K562 (cell line): ENCODE measurements at regions not wholly inside any gene's neighbourhood (a gene's known extent, or its start where the extent isn't known, plus 50 kb on each side); places are given as distances from the start of the nearest gene placed in this dataset.

Source experiments
- ATAC-seq: fragments of 200-7000 bp; cut with Tn5 transposase; 3 replicates; pipeline ENCODE4 v1.9.1; 2020; ENCODE audit warnings: moderate library complexity
- BruUV-seq: library from RNA; stranded (reverse); fragments of 400-500 nt; replicated peaks from 2 replicates; lab custom pipeline; 2021; lab: Mats Ljungman, UMichigan
- CTCF ChIA-PET: fragments of 300-600 bp; formaldehyde crosslinking; extraction: SDS; loops from one replicate; lab custom pipeline; 2021; ENCODE audit warnings: low intra/inter-chr PET ratio; lab: Yijun Ruan, JAX
- POLR2A ChIA-PET: fragments of 300-600, 350-650 bp; sonication (Branson Sonifier 250); formaldehyde crosslinking; extraction: SDS; loops from one replicate; lab custom pipeline; 2021; ENCODE audit warnings: antibody characterized with exemption, inconsistent platforms; lab: Yijun Ruan, JAX
- DNase-seq, 4 experiments: peaks; one replicate each; pipeline versions ENCODE4 v3.0.0 to v3.0.0-alpha.2; 2011 to 2018; ENCODE audit warnings: low spot score in 3 of 4, mixed read lengths in 3 of 4; ENCODE audit errors: extremely low read depth in 1 of 4
- FAIRE-seq: peaks from 2 replicates; lab custom pipeline; 2011; peaks lifted over from hg19 to GRCh38; lab: Jason Lieb, UNC
- H2AFZ ChIP-seq: 2 replicates; pipeline ENCODE4 v1.6.0; 2011; ENCODE audit warnings: low read depth, low read length, control low read depth, inconsistent platforms
- H3K27ac ChIP-seq: fragments of 200-600 bp; 3 replicates; pipeline ENCODE4 v1.8.0; 2011; ENCODE audit warnings: low read depth, mild to moderate bottlenecking, control low read depth, inconsistent platforms, low read length, moderate library complexity, mixed read lengths; ENCODE audit errors: extremely low read depth
- H3K27me3 ChIP-seq, 2 experiments: fragments of 300-600 bp in 1 of 2; 2 replicates in 1 of 2; 3 replicates in 1 of 2; pipeline versions ENCODE4 v1.6.0 to v1.8.0; 2011; ENCODE audit warnings: inconsistent platforms in 2 of 2, low read length in 2 of 2, mild to moderate bottlenecking in 1 of 2, mixed read lengths in 1 of 2, moderate library complexity in 1 of 2; ENCODE audit not compliant: control insufficient read depth in 2 of 2, insufficient read depth in 2 of 2
- H3K36me3 ChIP-seq: fragments of 300-600 bp; 3 replicates; pipeline ENCODE4 v1.8.0; 2011; ENCODE audit warnings: mild to moderate bottlenecking, low read length, inconsistent platforms; ENCODE audit not compliant: control insufficient read depth, insufficient read depth
- H3K4me1 ChIP-seq, 2 experiments: fragments of 200-600 bp in 1 of 2; replicated peaks in 1 of 2; 2 replicates in 1 of 2; 3 replicates in 1 of 2; pipeline versions ENCODE4 v1.5.1 to v1.8.0; 2011; ENCODE audit warnings: inconsistent platforms in 2 of 2, low read length in 2 of 2, mild to moderate bottlenecking in 1 of 2, mixed read lengths in 1 of 2, moderate library complexity in 1 of 2; ENCODE audit not compliant: control insufficient read depth in 2 of 2, insufficient read depth in 2 of 2
- H3K4me2 ChIP-seq: 2 replicates; pipeline ENCODE4 v1.6.1; 2011; ENCODE audit warnings: low read length, control low read depth, inconsistent platforms, mixed read lengths; ENCODE audit not compliant: insufficient read depth
- H3K4me3 ChIP-seq: fragments of 200-600 bp; sonication (generic), shearing (Covaris generic); 2 replicates; pipeline ENCODE4 v1.5.1; 2016; ENCODE audit warnings: control low read depth, inconsistent platforms
- H3K79me2 ChIP-seq: fragments of 200-600 bp; 3 replicates; pipeline ENCODE4 v1.8.0; 2011; ENCODE audit warnings: low read length, inconsistent platforms; ENCODE audit not compliant: control insufficient read depth, insufficient read depth
- H3K9ac ChIP-seq, 2 experiments: 2 replicates each; pipeline versions ENCODE4 v1.6.0 to v1.6.1; 2011; ENCODE audit warnings: low read depth in 2 of 2, low read length in 2 of 2, control low read depth in 1 of 2, inconsistent platforms in 1 of 2, mild to moderate bottlenecking in 1 of 2, mixed read lengths in 1 of 2; ENCODE audit not compliant: insufficient read depth in 1 of 2
- H3K9me1 ChIP-seq: one replicate; pipeline ENCODE4 v1.6.0; 2011; ENCODE audit warnings: inconsistent platforms, mild to moderate bottlenecking, low read length, moderate library complexity; ENCODE audit not compliant: control insufficient read depth, insufficient read depth
- H3K9me3 ChIP-seq: replicated peaks from 2 replicates; pipeline ENCODE4 v1.5.1; 2011; ENCODE audit warnings: low read depth, low read length, inconsistent platforms; ENCODE audit not compliant: control insufficient read depth, insufficient read depth
- H4K20me1 ChIP-seq: replicated peaks from 2 replicates; pipeline ENCODE4 v1.6.1; 2011; ENCODE audit warnings: low read length, inconsistent platforms, mixed read lengths; ENCODE audit not compliant: control insufficient read depth, insufficient read depth
- CBFA2T2 ChIP-seq: fragments of 450-650 bp; conservative IDR thresholded peaks from 2 replicates; pipeline ENCODE4 v1.6.1; 2017; ENCODE audit warnings: mild to moderate bottlenecking
- CHD1 ChIP-seq: fragments of 200-600 bp; sonication (generic); IDR thresholded peaks from one replicate; pipeline ENCODE4 v1.6.1; 2012; ENCODE audit warnings: mild to moderate bottlenecking, moderate library complexity, low read length, inconsistent platforms
- ELF2 ChIP-seq: fragments of 250-450 bp; sonication (Bioruptor Pico); IDR thresholded peaks from 2 replicates; pipeline ENCODE4 v1.5.0; 2021; ENCODE audit warnings: mild to moderate bottlenecking
- MAFF ChIP-seq: IDR thresholded peaks from 2 replicates; pipeline ENCODE4 v1.6.1; 2012; ENCODE audit warnings: low read length, improper control_type of control experiment
- SIRT6 ChIP-seq: IDR thresholded peaks from one replicate; pipeline ENCODE4 v1.6.1; 2012; ENCODE audit warnings: low read depth, mild to moderate bottlenecking, control low read depth, inconsistent platforms, low read length, moderate library complexity
- SP2 ChIP-seq: IDR thresholded peaks from 2 replicates; pipeline ENCODE4 v1.6.1; 2011; ENCODE audit warnings: mild to moderate bottlenecking, low read depth, low read length, moderate library complexity; ENCODE audit not compliant: poor library complexity, severe bottlenecking; ENCODE audit errors: extremely low read depth
- TBL1XR1 ChIP-seq, 2 experiments: IDR thresholded peaks; 2 replicates each; pipeline ENCODE4 v1.6.1; 2012; ENCODE audit warnings: improper control_type of control experiment in 2 of 2, low read length in 2 of 2, mild to moderate bottlenecking in 1 of 2
- U2AF1 ChIP-seq: fragments of 200-400 bp; formaldehyde crosslinking; optimal IDR thresholded peaks from 2 replicates; pipeline ENCODE3; 2017; ENCODE audit warnings: mild to moderate bottlenecking, low read depth, low read length, moderate library complexity
- ZNF592 ChIP-seq: fragments of 450-650 bp; IDR thresholded peaks from 2 replicates; pipeline ENCODE4 v1.6.1; 2017; ENCODE audit warnings: antibody characterized with exemption, mild to moderate bottlenecking
- WGBS: fragments of 100-300 bp; shearing (Covaris generic); methylation state at CpG from one replicate; pipeline ENCODE4 v1.1.6; 2016; ENCODE audit warnings: low coverage, mixed read lengths; ENCODE audit not compliant: insufficient coverage; ENCODE audit errors: missing lambda C conversion rate; 5-methylcytosine and 5-hydroxymethylcytosine counted together
- in situ Hi-C: fragments of 300-500 bp; cut with MboI; formaldehyde crosslinking; loops from 4 replicates; pipeline ENCODE4 v1.15.0; 2018; ENCODE audit warnings: inconsistent platforms, mixed read lengths
- intact Hi-C: fragments of 100-400 bp; cut with micrococcal nuclease; formaldehyde crosslinking; loops from 2 replicates; pipeline ENCODE4 v1.14.2; 2022

GRCh38 chr18:70577023-70577420 is 288.2 kb downstream of the SOCS6 start:
- Histone ChIP-seq H3K27ac (no peak overlapping the region), H3K36me3 (no peaks in the 10 kb centered on the region), H3K79me2 (no peaks in the 10 kb centered on the region), H3K9me3 (no peaks in the 10 kb centered on the region), H2AFZ (no peak overlapping the region), H3K9me1 (no peaks in the 10 kb centered on the region), H3K4me3 (no peak overlapping the region), H4K20me1 (no peaks in the 10 kb centered on the region), H3K27me3 (no peaks in the 10 kb centered on the region), H3K4me1 (no peaks in the 10 kb centered on the region), H3K9ac (no peak overlapping the region), H3K4me2 (no peak overlapping the region)
- ChIA-PET POLR2A (no interaction called here), CTCF (no interaction called here)
- 2% methylated on average over 4 of the region's 4 CpGs for WGBS
- in situ Hi-C loops (no loop called here), intact Hi-C loops (no loop called here)
- FAIRE-seq, result no peak
- ATAC-seq, result no peak
- BruUV-seq, result no TSS peak
- TF ChIP-seq SIRT6, result no peak
- no peak for TF ChIP-seq MAFF
- TF ChIP-seq U2AF1, result no peak
- no peak for TF ChIP-seq CBFA2T2
- no peak for TF ChIP-seq TBL1XR1 (IDR thresholded peaks at IDR 0.05; ENCODE audit: low read length in 2 of 2)
- no peak for TF ChIP-seq ELF2 (CRISPR knock-in tag)
- TF ChIP-seq CHD1, result no peak
- no peak for DNase-seq

- BruUV-seq, result no TSS peak
- no peak for FAIRE-seq
- intact Hi-C loops, result no loop called here
Observed at GRCh38 chr18:70576276-70577022, 287.6 kb downstream of the SOCS6 start.

More at GRCh38 chr18:70576276-70577022, 287.6 kb downstream of the SOCS6 start:
- no peak overlapping the region for H3K9ac ChIP-seq
- H3K9me3 ChIP-seq, result no peaks in the 10 kb centered on the region
- TF ChIP-seq SP2, result no peak
- TF ChIP-seq ZNF592, result no peak
- no peak for DNase-seq
- no peaks in the 10 kb centered on the region for H3K4me1 ChIP-seq
- H2AFZ ChIP-seq, result no peak overlapping the region
- H3K27ac ChIP-seq, result no peak overlapping the region
- in situ Hi-C loops, result no loop called here
- no peaks in the 10 kb centered on the region for H3K27me3 ChIP-seq
- H3K36me3 ChIP-seq, result no peaks in the 10 kb centered on the region
- H3K79me2 ChIP-seq, result no peaks in the 10 kb centered on the region
- no peaks in the 10 kb centered on the region for H4K20me1 ChIP-seq
- H3K4me2 ChIP-seq, result no peak overlapping the region
- H3K9me1 ChIP-seq, result no peaks in the 10 kb centered on the region
- ChIA-PET POLR2A (no interaction called here), CTCF (no interaction called here)
- no peak for ATAC-seq
- no peak overlapping the region for H3K4me3 ChIP-seq
- 2% methylated on average over 9 of the region's 9 CpGs for WGBS
